ENCODE measurements at regions not wholly inside any gene's neighbourhood (a gene's known extent, or its start where the extent isn't known, plus 50 kb on each side); places are given as distances from the start of the nearest gene placed in this dataset.

DNA sequence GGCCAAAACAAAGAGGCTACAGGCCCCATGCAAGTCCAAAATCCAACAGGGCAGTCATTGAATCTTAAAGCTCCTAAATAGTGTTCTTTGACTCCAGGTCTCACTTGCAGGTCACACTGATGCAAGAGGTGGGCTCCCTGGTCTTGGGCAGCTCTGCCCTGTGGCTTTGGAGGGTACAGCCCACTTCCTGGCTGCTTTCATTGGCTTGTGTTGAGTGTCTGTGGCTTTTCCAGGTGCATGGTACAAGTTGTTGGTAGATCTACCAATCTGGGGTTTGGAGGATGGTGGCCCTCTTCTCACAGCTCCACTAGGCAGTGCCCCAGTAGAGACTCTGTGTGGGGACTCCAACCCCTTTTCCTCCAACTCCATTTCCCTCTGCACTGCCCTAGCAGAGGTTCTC, 115.8 kb upstream of the ALKAL2 start:
- H3K36me3 ChIP-seq, result no peaks in the 10 kb centered on the region
- peaks cover 0 to 11% (median 0%) of the 10 kb centered on the region in 4 donors for H3K9me3 ChIP-seq
- H3K4me3 ChIP-seq, result no peak overlapping the region
- ATAC-seq (ENCODE audit: low FRiP score in 2 of 2) (no peak), DNase-seq (no peak)
- no peaks in the 10 kb centered on the region for H3K27me3 ChIP-seq
- no peaks in the 10 kb centered on the region for H3K4me1 ChIP-seq
- no peak for TF ChIP-seq POLR2A (IDR thresholded peaks at IDR 0.05)
- TF ChIP-seq POLR2AphosphoS5 (IDR thresholded peaks at IDR 0.05), result no peak
- no peak for TF ChIP-seq EP300 (IDR thresholded peaks at IDR 0.05)
- no peak for TF ChIP-seq CTCF (IDR thresholded peaks at IDR 0.05)
- H3K27ac ChIP-seq, result no peak overlapping the region

- Histone ChIP-seq H3K9me3 (peaks cover 0 to 11% (median 0%) of the 10 kb centered on the region in 4 donors), H3K4me3 (no peak overlapping the region), H3K4me1 (no peaks in the 10 kb centered on the region), H3K27ac (no peak overlapping the region), H3K36me3 (no peaks in the 10 kb centered on the region), H3K27me3 (no peaks in the 10 kb centered on the region)
- ATAC-seq (ENCODE audit: low FRiP score in 2 of 2) (peak in 1 of 2 donors; percentile 49), DNase-seq (no peak)
- WGBS, 2 donors, result 95 to 96% methylated on average over 3 of the region's 3 CpGs
- no peak for TF ChIP-seq POLR2A (IDR thresholded peaks at IDR 0.05)
- no peak for TF ChIP-seq CTCF (IDR thresholded peaks at IDR 0.05)
- no peak for TF ChIP-seq POLR2AphosphoS5 (IDR thresholded peaks at IDR 0.05)
- no peak for TF ChIP-seq EP300 (IDR thresholded peaks at IDR 0.05)
Measured at GRCh38 chr2:402721-403120, 114.8 kb upstream of the ALKAL2 start.

- H3K27me3 ChIP-seq, result no peaks in the 10 kb centered on the region
- peaks cover 0 to 11% (median 0%) of the 10 kb centered on the region in 4 donors for H3K9me3 ChIP-seq
- H3K27ac ChIP-seq, result no peak overlapping the region
- no peak overlapping the region for H3K4me3 ChIP-seq
- no peak for TF ChIP-seq POLR2AphosphoS5 (IDR thresholded peaks at IDR 0.05)
- TF ChIP-seq EP300 (IDR thresholded peaks at IDR 0.05), result no peak
- no peak for TF ChIP-seq CTCF (IDR thresholded peaks at IDR 0.05)
- no peak for TF ChIP-seq POLR2A (IDR thresholded peaks at IDR 0.05)
- DNase-seq, result no peak
- H3K36me3 ChIP-seq, result no peaks in the 10 kb centered on the region
- no peak for ATAC-seq (ENCODE audit: low FRiP score in 2 of 2)
- H3K4me1 ChIP-seq, result no peaks in the 10 kb centered on the region
- 82 to 83% methylated on average over 2 to 3 of the region's 3 CpGs for WGBS, 2 donors
Measured at GRCh38 chr2:402206-402605, 114.3 kb upstream of the ALKAL2 start.

DNA sequence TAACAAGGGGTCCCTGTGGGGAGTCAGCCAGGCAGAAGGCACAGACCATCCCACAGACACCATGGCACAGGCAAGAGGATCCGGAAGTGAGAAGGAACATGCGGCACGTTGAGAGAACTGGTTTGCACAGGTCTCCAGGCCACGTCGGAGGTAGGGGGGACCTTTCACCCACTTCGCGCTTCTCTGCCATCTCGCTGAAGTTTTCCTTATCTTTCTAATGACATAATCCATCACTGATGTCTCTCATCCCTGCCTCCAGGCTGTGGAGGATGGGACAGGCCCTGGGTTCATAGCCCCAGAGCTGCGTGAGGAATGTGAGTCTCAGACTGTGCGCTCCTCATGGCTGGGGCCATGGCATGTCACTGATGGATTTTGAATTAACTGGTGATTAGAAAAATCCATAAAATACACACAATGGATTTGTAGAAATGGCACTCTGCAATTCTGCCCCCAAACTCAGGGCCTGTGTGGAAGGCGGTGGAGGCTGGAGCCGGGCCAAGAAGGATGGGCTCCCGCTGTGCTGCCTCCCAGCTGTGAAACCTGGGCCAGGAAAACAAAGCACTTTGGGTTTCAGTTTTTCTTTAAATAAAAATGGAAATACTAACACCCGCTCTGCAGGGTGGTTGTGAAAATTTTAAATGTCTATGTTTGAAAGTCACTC, 113.3 kb upstream of the ALKAL2 start:
- Histone ChIP-seq H3K36me3 (no peaks in the 10 kb centered on the region), H3K27ac (no peak overlapping the region), H3K4me1 (no peaks in the 10 kb centered on the region), H3K9me3 (peaks cover 0 to 11% (median 0%) of the 10 kb centered on the region in 4 donors), H3K4me3 (no peak overlapping the region), H3K27me3 (no peaks in the 10 kb centered on the region)
- no peak for ATAC-seq (ENCODE audit: low FRiP score in 2 of 2)
- no peak for DNase-seq
- WGBS, 2 donors, result 72 to 83% methylated on average over 14 of the region's 14 CpGs
- no peak for TF ChIP-seq POLR2AphosphoS5 (IDR thresholded peaks at IDR 0.05)
- TF ChIP-seq POLR2A (IDR thresholded peaks at IDR 0.05), result no peak
- no peak for TF ChIP-seq CTCF (IDR thresholded peaks at IDR 0.05)
- no peak for TF ChIP-seq EP300 (IDR thresholded peaks at IDR 0.05)

GRCh38 chr2:397926-398325, 110.0 kb upstream of the ALKAL2 start:
- no peaks in the 10 kb centered on the region for H3K4me1 ChIP-seq
- ATAC-seq (ENCODE audit: low FRiP score in 2 of 2) (no peak), DNase-seq (no peak)
- H3K4me3 ChIP-seq, result no peak overlapping the region
- H3K36me3 ChIP-seq, result no peaks in the 10 kb centered on the region
- H3K9me3 ChIP-seq, result no peaks in the 10 kb centered on the region
- no peak overlapping the region for H3K27ac ChIP-seq
- TF ChIP-seq POLR2AphosphoS5 (IDR thresholded peaks at IDR 0.05) (no peak), POLR2A (IDR thresholded peaks at IDR 0.05) (no peak), EP300 (IDR thresholded peaks at IDR 0.05) (no peak), CTCF (IDR thresholded peaks at IDR 0.05) (no peak)
- no peaks in the 10 kb centered on the region for H3K27me3 ChIP-seq
- 86 to 90% methylated on average over 9 of the region's 9 CpGs for WGBS, 2 donors

Data from upper lobe of left lung (tissue), 6 donors.